NCI-H748 (cell line): ENCODE measurements at regions not wholly inside any gene's neighbourhood (a gene's known extent, or its start where the extent isn't known, plus 50 kb on each side); places are given as distances from the start of the nearest gene placed in this dataset.
A peak's percentile ranks its signal among the peaks of the same experiment; 100 is the strongest.

Experiments
- DNase-seq: peaks from one replicate; lab custom pipeline; 2025; ENCODE audit not compliant: unreplicated experiment; lab: John Stamatoyannopoulos, UW

- no peak for DNase-seq
Observed at GRCh38 chr3:162175145-162175544, 678.5 kb downstream of the OTOL1 start.

- no peak for DNase-seq
Observed at GRCh38 chr3:162175878-162176277, 679.3 kb downstream of the OTOL1 start.

GRCh38 chr3:162183440-162183839 is 686.8 kb downstream of the OTOL1 start:
- no peak for DNase-seq

GRCh38 chr3:162192340-162193029 is 695.9 kb downstream of the OTOL1 start:
- no peak for DNase-seq

GRCh38 chr3:162193148-162194095 is 696.8 kb downstream of the OTOL1 start:
- no peak for DNase-seq

- DNase-seq = no peak
Observed at GRCh38 chr3:162195147-162195546, 698.5 kb downstream of the OTOL1 start.

- no peak for DNase-seq
Observed at GRCh38 chr3:162196964-162197363, 700.4 kb downstream of the OTOL1 start.

GRCh38 chr3:162200836-162201235 is 704.2 kb downstream of the OTOL1 start:
- DNase-seq = no peak

- no peak for DNase-seq
Observed at GRCh38 chr3:162206648-162207047, 710.0 kb downstream of the OTOL1 start.

- no peak for DNase-seq
Observed at GRCh38 chr3:162211470-162211869, 714.9 kb downstream of the OTOL1 start.

- no peak for DNase-seq
Observed at GRCh38 chr3:162213196-162213595, 716.6 kb downstream of the OTOL1 start.

- no peak for DNase-seq
Observed at GRCh38 chr3:162213956-162214355, 717.3 kb downstream of the OTOL1 start.

GRCh38 chr3:162217647-162218046 is 721.0 kb downstream of the OTOL1 start:
- DNase-seq = no peak

- DNase-seq = no peak
Observed at GRCh38 chr3:162218479-162218878, 721.9 kb downstream of the OTOL1 start.

- DNase-seq = no peak
Observed at GRCh38 chr3:162224746-162225145, 728.1 kb downstream of the OTOL1 start.

- no peak for DNase-seq
Observed at GRCh38 chr3:162236949-162237348, 740.3 kb downstream of the OTOL1 start.

GRCh38 chr3:162250782-162251181 is 754.2 kb downstream of the OTOL1 start:
- DNase-seq = no peak

- no peak for DNase-seq
Observed at GRCh38 chr3:162262129-162262528, 765.5 kb downstream of the OTOL1 start.

GRCh38 chr3:162263596-162263995 is 767.0 kb downstream of the OTOL1 start:
- DNase-seq = no peak

GRCh38 chr3:162269636-162270458 is 773.2 kb downstream of the OTOL1 start:
- DNase-seq = peak; percentile 68

- no peak for DNase-seq
Observed at GRCh38 chr3:162274070-162274469, 777.5 kb downstream of the OTOL1 start.
